ENCODE measurements at regions not wholly inside any gene's neighbourhood (a gene's known extent, or its start where the extent isn't known, plus 50 kb on each side); places are given as distances from the start of the nearest gene placed in this dataset.

DNA sequence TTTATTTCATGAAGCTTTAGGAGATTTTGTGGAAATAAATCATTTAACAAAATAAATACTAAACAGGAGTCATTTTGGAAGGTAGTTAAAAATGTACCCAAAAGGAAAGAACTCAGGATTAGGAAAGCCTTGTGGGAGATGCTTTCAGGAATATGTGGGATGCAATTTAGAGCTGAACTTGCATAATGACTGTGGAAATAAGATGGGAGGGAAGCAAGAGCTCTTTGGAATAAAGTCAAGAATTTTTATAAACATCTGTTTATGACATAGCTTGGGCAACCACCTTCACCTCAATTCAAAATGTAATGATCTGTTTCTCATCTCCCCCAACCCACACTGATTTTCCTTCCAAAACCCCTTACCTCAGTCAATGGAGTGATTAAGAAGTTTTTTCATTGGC, 623.8 kb downstream of the FAT4 start:
- no peak overlapping the region for H3K4me3 ChIP-seq (ENCODE audit: low read depth, low read length)
- TF ChIP-seq, protein P1, sequence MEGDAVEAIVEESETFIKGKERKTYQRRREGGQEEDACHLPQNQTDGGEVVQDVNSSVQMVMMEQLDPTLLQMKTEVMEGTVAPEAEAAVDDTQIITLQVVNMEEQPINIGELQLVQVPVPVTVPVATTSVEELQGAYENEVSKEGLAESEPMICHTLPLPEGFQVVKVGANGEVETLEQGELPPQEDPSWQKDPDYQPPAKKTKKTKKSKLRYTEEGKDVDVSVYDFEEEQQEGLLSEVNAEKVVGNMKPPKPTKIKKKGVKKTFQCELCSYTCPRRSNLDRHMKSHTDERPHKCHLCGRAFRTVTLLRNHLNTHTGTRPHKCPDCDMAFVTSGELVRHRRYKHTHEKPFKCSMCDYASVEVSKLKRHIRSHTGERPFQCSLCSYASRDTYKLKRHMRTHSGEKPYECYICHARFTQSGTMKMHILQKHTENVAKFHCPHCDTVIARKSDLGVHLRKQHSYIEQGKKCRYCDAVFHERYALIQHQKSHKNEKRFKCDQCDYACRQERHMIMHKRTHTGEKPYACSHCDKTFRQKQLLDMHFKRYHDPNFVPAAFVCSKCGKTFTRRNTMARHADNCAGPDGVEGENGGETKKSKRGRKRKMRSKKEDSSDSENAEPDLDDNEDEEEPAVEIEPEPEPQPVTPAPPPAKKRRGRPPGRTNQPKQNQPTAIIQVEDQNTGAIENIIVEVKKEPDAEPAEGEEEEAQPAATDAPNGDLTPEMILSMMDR (IDR thresholded peaks at IDR 0.05; ENCODE audit: borderline replicate concordance, insufficient read depth, low read depth, low read length), result no peak

DNA sequence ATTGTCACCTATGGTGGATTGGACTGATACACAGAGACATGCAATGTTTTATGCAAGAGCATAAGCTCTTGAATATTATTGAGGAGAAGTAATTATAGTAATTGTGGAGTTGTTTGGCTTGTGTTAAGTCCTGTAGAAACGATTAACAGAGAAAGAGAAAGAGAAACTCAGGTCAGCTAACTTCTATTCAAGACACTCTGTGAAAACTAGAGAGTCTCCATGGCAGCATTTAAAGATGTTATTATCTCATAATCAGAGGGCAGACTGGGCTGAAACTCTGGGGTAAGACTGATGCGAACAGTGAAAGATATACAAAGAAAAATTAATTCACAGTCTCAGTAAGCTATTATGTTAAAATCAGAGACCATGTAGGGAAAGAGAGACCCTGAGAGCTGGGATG, 625.7 kb downstream of the FAT4 start:
- no peak overlapping the region for H3K4me3 ChIP-seq (ENCODE audit: low read depth, low read length)
- TF ChIP-seq, protein P1 (IDR thresholded peaks at IDR 0.05; ENCODE audit: borderline replicate concordance, insufficient read depth, low read depth, low read length), result no peak

DNA sequence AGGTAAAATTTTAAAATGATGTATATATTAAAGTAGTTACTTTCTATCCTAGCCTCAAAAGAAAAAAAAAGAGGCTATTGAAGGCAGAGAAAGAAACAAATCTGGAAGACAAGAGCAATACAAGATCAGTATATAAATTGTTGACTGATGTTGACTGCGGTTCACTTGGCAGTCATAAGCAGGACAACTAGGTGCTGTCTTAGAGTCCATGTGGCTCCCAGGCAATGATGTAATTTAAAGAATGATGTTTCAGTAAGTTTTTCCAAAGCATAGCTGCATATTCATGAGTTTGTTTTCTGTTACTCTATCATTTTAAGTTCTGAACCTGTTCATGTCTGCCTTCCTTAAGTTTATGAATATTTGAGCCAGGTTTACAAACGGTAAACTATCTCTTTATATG, 630.2 kb downstream of the FAT4 start:
- H3K4me3 ChIP-seq (ENCODE audit: low read depth, low read length), result no peak overlapping the region
- TF ChIP-seq, protein P1 (IDR thresholded peaks at IDR 0.05; ENCODE audit: borderline replicate concordance, insufficient read depth, low read depth, low read length), result no peak

DNA sequence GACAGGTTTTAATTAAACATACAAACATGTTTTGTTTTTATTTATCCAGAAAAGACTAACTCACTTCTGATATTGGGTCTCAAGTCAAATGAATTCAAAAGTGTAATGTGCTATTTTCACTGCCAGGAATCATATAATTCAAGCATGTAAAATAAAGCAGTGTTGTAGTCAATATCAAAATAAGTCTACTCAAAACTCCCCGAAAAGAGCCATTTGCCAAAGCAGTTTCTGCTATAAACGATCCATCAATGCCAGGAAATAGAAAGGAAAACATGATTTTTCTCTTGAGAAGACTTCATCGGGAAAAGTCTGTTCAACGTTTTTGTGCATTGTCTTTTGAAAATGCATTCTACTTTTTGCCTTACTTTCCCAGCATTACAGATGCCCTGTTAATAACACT, 633.3 kb downstream of the FAT4 start:
- H3K4me3 ChIP-seq (ENCODE audit: low read depth, low read length), result no peak overlapping the region
- TF ChIP-seq, protein P1 (IDR thresholded peaks at IDR 0.05; ENCODE audit: borderline replicate concordance, insufficient read depth, low read depth, low read length), result no peak

DNA sequence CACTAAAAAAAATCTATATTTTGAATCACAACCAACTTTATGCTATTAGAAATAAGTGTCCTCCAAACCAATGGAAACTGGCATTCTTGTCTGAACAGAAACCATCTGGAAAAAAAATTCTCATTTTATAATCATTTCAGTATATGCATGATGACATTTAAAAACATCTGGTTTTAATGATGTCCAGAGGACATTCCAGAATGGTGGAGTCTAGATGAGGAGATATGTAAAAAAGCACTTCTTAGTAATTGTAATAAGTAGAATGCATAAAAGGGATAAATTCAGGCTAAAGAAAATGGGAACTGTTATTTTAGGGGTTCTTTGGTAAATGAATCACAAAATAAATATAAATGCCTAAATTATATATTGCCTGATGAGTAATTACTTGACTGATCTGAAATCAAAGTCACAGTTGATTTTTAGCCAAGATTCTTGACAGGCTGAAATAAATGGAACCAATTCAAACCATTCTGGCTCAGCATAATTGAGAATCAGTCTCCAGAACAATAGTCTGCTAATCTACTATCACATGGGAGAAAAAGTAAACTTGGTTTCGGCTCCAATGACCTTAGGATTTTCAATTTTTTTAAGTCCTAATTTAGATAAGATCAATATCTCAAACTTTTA, 636.6 kb downstream of the FAT4 start:
- TF ChIP-seq, protein P1 (IDR thresholded peaks at IDR 0.05; ENCODE audit: borderline replicate concordance, insufficient read depth, low read depth, low read length), result no peak
- H3K4me3 ChIP-seq (ENCODE audit: low read depth, low read length), result no peak overlapping the region

DNA sequence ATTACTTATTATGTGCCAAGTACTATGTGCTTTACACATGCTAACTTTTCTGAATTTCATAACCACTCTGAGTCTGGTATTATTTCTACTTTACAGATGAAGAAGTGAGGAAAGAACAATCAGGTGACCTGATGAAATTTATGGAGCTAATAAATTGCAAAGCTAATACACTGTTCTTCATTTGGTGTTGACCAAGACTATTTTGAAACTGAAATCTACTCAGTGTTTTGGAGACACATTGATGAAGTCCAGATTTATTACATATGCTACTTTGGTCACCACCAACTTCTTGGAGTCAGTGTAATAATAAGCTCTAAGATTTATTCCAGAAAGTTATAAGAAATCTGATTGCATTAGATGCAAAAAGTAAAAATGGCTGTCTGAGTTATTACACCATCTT, 637.9 kb downstream of the FAT4 start:
- TF ChIP-seq, protein P1 (IDR thresholded peaks at IDR 0.05; ENCODE audit: borderline replicate concordance, insufficient read depth, low read depth, low read length), result no peak
- no peak overlapping the region for H3K4me3 ChIP-seq (ENCODE audit: low read depth, low read length)

DNA sequence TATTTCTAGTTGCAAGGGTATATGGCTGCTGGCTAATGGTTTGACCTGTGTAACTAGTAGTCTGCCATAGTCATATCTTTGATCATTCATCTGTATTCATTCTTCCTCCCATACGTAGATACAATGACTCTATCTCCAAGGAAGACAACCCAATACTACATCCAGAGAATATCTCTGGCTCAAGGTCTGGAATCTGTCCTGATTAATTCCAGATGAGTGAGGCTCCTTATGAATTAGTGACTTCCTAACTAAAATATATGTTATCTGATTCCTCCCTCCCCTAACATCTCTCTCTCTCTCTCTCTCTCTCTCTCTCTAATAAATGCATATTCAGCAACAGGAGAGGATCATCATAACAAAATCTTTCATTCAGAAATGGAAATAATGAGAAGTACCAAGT, 641.5 kb downstream of the FAT4 start:
- H3K4me3 ChIP-seq (ENCODE audit: low read depth, low read length), result no peak overlapping the region
- TF ChIP-seq, protein P1 (IDR thresholded peaks at IDR 0.05; ENCODE audit: borderline replicate concordance, insufficient read depth, low read depth, low read length), result no peak

Data from GM12875 (cell line).